Pancreas (tissue), 10 donors: ENCODE measurements at regions not wholly inside any gene's neighbourhood (a gene's known extent, or its start where the extent isn't known, plus 50 kb on each side); places are given as distances from the start of the nearest gene placed in this dataset.
A peak's percentile ranks its signal among the peaks of the same experiment; 100 is the strongest.
"Not testable (repeated sequence)": the region's sequence is repeated elsewhere in the genome, so short reads cannot be mapped to it uniquely, and the experiment has no call there.

Source experiments
- ATAC-seq, 4 donors: fragments of 200-7000 bp; cut with Tn5 transposase; one replicate each; pipeline versions ENCODE4 v1.8.0 to v1.9.1; 2020; ENCODE audit warnings: mild to moderate bottlenecking in 4 of 4, moderate library complexity in 4 of 4
- DNase-seq, 6 donors: peaks; one replicate each; pipeline ENCODE4 v3.0.0-alpha.2; 2020
- FAIRE-seq: peaks from 2 replicates; lab custom pipeline; 2012; peaks lifted over from hg19 to GRCh38; lab: Jason Lieb, UNC
- H3K27ac ChIP-seq, 4 donors: fragments of 200-600 bp; sonication (generic); 1 replicate in 3 of 4; 2 replicates in 1 of 4; pipeline versions ENCODE4 v1.5.0 to v1.8.0; 2020
- H3K27me3 ChIP-seq, 4 donors: fragments of 200-600 bp; one replicate each; pipeline ENCODE4 v1.8.0; 2021
- H3K36me3 ChIP-seq, 3 donors: fragments of 200-600 bp; sonication (generic) in 1 of 3; one replicate each; pipeline versions ENCODE4 v1.5.0 to v1.8.0; 2020 to 2021
- H3K4me1 ChIP-seq, 3 donors: fragments of 200-600 bp; one replicate each; pipeline ENCODE4 v1.8.0; 2021
- H3K4me3 ChIP-seq, 4 donors: fragments of 200-600 bp; sonication (generic) in 2 of 4; one replicate each; pipeline versions ENCODE4 v1.5.0 to v1.8.0; 2020 to 2021
- H3K9me3 ChIP-seq, 4 donors: fragments of 200-600 bp; one replicate each; pipeline ENCODE4 v1.8.0; 2021
- WGBS, 2 donors: extraction: QIAGEN DNeasy Blood & Tissue Kit; methylation state at CpG; one replicate each; pipeline ENCODE4 v1.1.7; 2013; 5-methylcytosine and 5-hydroxymethylcytosine counted together
- intact Hi-C, 3 donors: fragments of 100-400 bp; cut with DNase I; formaldehyde crosslinking; loops; one replicate each; pipeline versions ENCODE4 v1.11.1 to v1.14.2; 2022
- TF ChIP-seq, protein P1 (sequence below), 4 donors: fragments of 200-600 bp; sonication (generic) in 3 of 4; IDR thresholded peaks; one replicate each; pipeline versions ENCODE4 v1.5.0 to v1.8.0; 2021; ENCODE audit warnings: antibody characterized with exemption in 4 of 4
- donor health status: healthy with polysubstance abuse.
- donor health status: DM: no; HTN: no; CAD: no; lungs with moderate emphysema.
- donor health status: DM: no; HTN: no; CAD: no.
- donor health status: control.
- donor health status: control.
- donor health status: Bipolar disorder and iron deficiency.
- donor health status: DM: yes; HTN: yes; CAD: no.
- donor health status: DM: no; HTN: no; CAD: no.
- donor health status: DM: no; HTN: no; CAD: no.
- donor health status: DM: yes; HTN: yes; CAD: no.

DNA sequence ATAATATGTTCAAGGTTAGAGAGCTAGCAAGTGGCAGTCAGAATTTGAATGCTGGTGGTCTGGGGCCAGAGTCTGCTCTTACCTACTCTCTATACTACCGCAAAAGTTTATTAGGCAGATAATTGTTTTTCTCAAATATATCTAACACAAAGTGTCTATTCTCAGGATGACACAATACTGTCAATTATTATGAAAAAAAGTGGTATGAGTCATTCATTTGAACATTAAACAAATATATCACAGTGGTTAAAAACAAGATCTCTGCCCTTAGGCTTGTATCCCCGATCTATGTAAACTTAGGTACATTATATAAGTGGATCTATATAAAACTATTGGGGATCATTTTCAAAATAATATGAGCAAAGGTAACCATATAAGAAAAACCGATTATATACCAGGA lies 354.9 kb downstream of the CETN3 start:
- Histone ChIP-seq H3K4me3 (no peak overlapping the region), H3K9me3 (no peaks in the 10 kb centered on the region), H3K27ac (no peak overlapping the region), H3K4me1 (no peaks in the 10 kb centered on the region), H3K27me3 (no peaks in the 10 kb centered on the region), H3K36me3 (no peaks in the 10 kb centered on the region)
- intact Hi-C loops, result no loop called here
- TF ChIP-seq, protein P1, sequence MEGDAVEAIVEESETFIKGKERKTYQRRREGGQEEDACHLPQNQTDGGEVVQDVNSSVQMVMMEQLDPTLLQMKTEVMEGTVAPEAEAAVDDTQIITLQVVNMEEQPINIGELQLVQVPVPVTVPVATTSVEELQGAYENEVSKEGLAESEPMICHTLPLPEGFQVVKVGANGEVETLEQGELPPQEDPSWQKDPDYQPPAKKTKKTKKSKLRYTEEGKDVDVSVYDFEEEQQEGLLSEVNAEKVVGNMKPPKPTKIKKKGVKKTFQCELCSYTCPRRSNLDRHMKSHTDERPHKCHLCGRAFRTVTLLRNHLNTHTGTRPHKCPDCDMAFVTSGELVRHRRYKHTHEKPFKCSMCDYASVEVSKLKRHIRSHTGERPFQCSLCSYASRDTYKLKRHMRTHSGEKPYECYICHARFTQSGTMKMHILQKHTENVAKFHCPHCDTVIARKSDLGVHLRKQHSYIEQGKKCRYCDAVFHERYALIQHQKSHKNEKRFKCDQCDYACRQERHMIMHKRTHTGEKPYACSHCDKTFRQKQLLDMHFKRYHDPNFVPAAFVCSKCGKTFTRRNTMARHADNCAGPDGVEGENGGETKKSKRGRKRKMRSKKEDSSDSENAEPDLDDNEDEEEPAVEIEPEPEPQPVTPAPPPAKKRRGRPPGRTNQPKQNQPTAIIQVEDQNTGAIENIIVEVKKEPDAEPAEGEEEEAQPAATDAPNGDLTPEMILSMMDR (IDR thresholded peaks at IDR 0.05), result no peak
- WGBS, 2 donors, result 74 to 80% methylated on average over 3 of the region's 3 CpGs
- FAIRE-seq (no peak), DNase-seq (no peak), ATAC-seq (no peak)

DNA sequence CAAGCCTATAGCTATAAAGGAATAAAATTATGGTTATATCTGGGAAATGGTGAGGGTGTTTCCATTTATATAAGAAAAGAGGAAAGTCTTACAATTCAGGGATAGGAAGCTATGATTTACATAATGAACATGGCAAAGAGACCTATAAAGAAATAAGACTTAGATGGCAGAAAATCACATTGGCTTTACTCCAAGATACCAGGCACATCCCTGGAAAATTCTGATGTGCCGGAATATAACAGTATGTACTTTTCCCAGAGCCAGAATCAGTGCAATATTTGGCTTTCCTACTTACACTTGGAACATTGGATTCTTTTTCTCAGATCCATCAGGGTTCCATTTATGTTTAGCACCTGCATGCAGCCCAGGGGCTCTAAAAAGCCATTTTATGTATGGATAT lies 357.8 kb downstream of the CETN3 start:
- intact Hi-C loops, result no loop called here
- no peaks in the 10 kb centered on the region for H3K36me3 ChIP-seq
- TF ChIP-seq, protein P1 (IDR thresholded peaks at IDR 0.05), result no peak
- H3K9me3 ChIP-seq, result no peaks in the 10 kb centered on the region
- WGBS, 2 donors, result 66 to 74% methylated on average over 1 of the region's 1 CpG
- FAIRE-seq, result no peak
- H3K27me3 ChIP-seq, result no peaks in the 10 kb centered on the region
- H3K4me1 ChIP-seq, result no peaks in the 10 kb centered on the region
- DNase-seq, result no peak
- H3K27ac ChIP-seq, result no peak overlapping the region
- no peak for ATAC-seq
- no peak overlapping the region for H3K4me3 ChIP-seq

DNA sequence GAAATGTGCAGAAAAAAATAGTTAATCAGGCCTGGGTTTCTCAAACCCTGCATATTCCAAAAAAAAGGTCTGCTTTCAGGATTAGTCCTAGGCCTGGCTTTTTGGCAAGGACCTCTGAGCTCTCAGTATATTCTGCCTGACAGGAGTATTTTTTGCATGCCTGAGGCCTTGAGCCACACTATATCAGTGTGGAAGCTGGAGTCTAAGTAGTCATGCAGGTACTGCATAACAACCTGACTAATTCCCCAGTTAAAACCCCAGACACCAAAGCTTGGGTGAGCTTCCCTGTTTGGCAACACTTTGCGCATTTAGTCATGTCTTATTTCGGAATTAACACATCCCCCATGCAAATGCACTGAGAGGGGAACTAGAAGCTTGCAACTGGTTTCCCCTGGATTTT lies 359.5 kb downstream of the CETN3 start:
- no peaks in the 10 kb centered on the region for H3K36me3 ChIP-seq
- intact Hi-C loops, result no loop called here
- DNase-seq (no peak), FAIRE-seq (no peak), ATAC-seq (no peak)
- no peak overlapping the region for H3K27ac ChIP-seq
- H3K9me3 ChIP-seq, result no peaks in the 10 kb centered on the region
- no peaks in the 10 kb centered on the region for H3K27me3 ChIP-seq
- no peaks in the 10 kb centered on the region for H3K4me1 ChIP-seq
- TF ChIP-seq, protein P1 (IDR thresholded peaks at IDR 0.05), result no peak
- WGBS, 2 donors, result 88 to 98% methylated on average over 2 of the region's 2 CpGs
- no peak overlapping the region for H3K4me3 ChIP-seq

DNA sequence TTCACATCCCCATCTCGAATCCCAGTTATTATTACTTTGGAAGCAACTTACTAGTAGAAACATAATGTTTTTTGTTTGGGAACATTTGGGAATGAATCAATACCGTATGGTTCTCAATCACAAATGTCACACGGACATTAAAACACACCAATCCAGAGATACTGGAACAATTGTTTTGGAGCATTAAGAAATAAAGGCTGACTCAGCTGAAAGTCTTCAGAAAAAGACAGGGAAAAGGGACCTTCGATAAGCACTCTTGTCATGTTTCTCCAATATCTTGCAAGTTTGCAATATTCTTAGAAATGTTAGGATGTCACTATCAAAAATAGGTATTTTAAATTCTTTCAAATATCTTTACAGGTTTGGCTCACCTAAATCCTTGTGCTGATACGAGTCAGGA lies 362.4 kb downstream of the CETN3 start:
- ATAC-seq (no peak), DNase-seq (no peak), FAIRE-seq (no peak)
- Histone ChIP-seq H3K36me3 (no peaks in the 10 kb centered on the region), H3K9me3 (no peaks in the 10 kb centered on the region), H3K27me3 (no peaks in the 10 kb centered on the region), H3K4me1 (no peaks in the 10 kb centered on the region), H3K27ac (no peak overlapping the region), H3K4me3 (no peak overlapping the region)
- WGBS, 2 donors, result 65 to 72% methylated on average over 5 of the region's 5 CpGs
- TF ChIP-seq, protein P1 (IDR thresholded peaks at IDR 0.05), result no peak
- intact Hi-C loops, result no loop called here

DNA sequence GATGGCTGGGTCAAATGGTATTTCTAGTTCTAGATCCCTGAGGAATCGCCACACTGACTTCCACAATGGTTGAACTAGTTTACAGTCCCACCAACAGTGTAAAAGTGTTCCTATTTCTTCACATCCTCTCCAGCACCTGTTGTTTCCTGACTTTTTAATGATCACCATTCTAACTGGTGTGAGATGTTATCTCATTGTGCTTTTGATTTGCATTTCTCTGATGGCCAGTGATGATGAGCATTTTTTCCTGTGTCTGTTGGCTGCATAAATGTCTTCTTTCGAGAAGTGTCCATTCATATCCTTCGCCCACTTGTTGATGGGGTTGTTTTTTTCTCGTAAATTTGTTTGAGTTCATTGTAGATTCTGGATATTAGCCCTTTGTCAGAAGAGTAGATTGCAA lies 369.5 kb downstream of the CETN3 start:
- FAIRE-seq, H3K36me3 ChIP-seq, H3K9me3 ChIP-seq, H3K27me3 ChIP-seq, intact Hi-C loops, H3K27ac ChIP-seq, H3K4me3 ChIP-seq, ATAC-seq, H3K4me1 ChIP-seq, DNase-seq: not testable (repeated sequence)
- WGBS, 2 donors, result 78 to 84% methylated on average over 3 of the region's 4 CpGs

DNA sequence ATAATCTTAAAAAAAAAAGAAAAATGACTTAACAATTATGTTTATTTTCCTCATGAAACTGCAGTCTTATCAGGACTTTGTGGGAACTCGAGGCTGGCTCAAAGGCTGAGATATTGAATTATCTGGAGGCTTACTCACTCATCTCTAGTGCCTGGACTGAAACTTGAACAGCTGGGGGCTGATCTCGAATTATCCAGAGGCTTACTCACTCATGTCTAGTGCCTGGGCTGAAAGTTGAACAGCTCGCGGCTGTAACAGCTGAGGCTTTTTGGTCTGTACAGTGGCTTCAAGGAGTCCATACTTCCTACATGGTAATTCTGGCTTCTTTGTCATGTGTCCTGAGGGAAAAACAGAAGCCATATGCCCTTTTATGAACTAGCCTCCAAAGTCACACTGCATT lies 371.9 kb downstream of the CETN3 start:
- Histone ChIP-seq H3K27me3 (no peaks in the 10 kb centered on the region), H3K9me3 (no peaks in the 10 kb centered on the region), H3K4me1 (no peaks in the 10 kb centered on the region), H3K4me3 (no peak overlapping the region), H3K36me3 (no peaks in the 10 kb centered on the region), H3K27ac (no peak overlapping the region)
- TF ChIP-seq, protein P1 (IDR thresholded peaks at IDR 0.05), result no peak
- FAIRE-seq (no peak), DNase-seq (no peak), ATAC-seq (peak in 1 of 4 donors; percentile 65)
- intact Hi-C loops, result no loop called here
- WGBS, 2 donors, result 40 to 47% methylated on average over 4 of the region's 4 CpGs
